ENCODE measurements at regions not wholly inside any gene's neighbourhood (a gene's known extent, or its start where the extent isn't known, plus 50 kb on each side); places are given as distances from the start of the nearest gene placed in this dataset.
A peak's percentile ranks its signal among the peaks of the same experiment; 100 is the strongest.

GRCh38 chr15:38748710-38749109 lies 184.1 kb upstream of the RASGRP1 start:
- ChIA-PET CTCF (no interaction called here), POLR2A (no interaction called here)
- Histone ChIP-seq H3K27ac (ENCODE audit: insufficient read depth in 1 of 2, low read depth in 1 of 2, low read length in 2 of 2, poor library complexity in 1 of 2, severe bottlenecking in 2 of 2) (no peak overlapping the region), H3K4me1 (ENCODE audit: control extremely low read depth in 1 of 4, control insufficient read depth in 4 of 4, insufficient read depth in 4 of 4, low read length in 3 of 4) (no peaks in the 10 kb centered on the region), H3K9me3 (ENCODE audit: control extremely low read depth in 1 of 5, control insufficient read depth in 4 of 5, insufficient read depth in 2 of 5, low read depth in 1 of 5, low read length in 4 of 5) (no peaks in the 10 kb centered on the region), H3K4me3 (ENCODE audit: control insufficient read depth in 1 of 7, extremely low read depth in 1 of 7, insufficient read depth in 4 of 7, low read depth in 2 of 7, low read length in 6 of 7) (no peak overlapping the region), H3K36me3 (ENCODE audit: control insufficient read depth in 4 of 4, insufficient read depth in 4 of 4, low read length in 3 of 4) (no peaks in the 10 kb centered on the region), H3K27me3 (replicated peaks in 2 of 5; ENCODE audit: control insufficient read depth in 4 of 5, insufficient read depth in 5 of 5, low read length in 4 of 5) (no peaks in the 10 kb centered on the region)
- whole genome bisulfite sequencing (ENCODE audit: insufficient coverage) = 100% methylated on average over 2 of the region's 2 CpGs
- no peak for DNase-seq

- Histone ChIP-seq H3K36me3 (ENCODE audit: control insufficient read depth in 4 of 4, insufficient read depth in 4 of 4, low read length in 3 of 4) (no peaks in the 10 kb centered on the region), H3K4me1 (ENCODE audit: control extremely low read depth in 1 of 4, control insufficient read depth in 4 of 4, insufficient read depth in 4 of 4, low read length in 3 of 4) (peaks cover 0 to 11% (median 4%) of the 10 kb centered on the region in 4 experiments), H3K4me3 (ENCODE audit: control insufficient read depth in 1 of 7, extremely low read depth in 1 of 7, insufficient read depth in 4 of 7, low read depth in 2 of 7, low read length in 6 of 7) (no peak overlapping the region), H3K27me3 (replicated peaks in 2 of 5; ENCODE audit: control insufficient read depth in 4 of 5, insufficient read depth in 5 of 5, low read length in 4 of 5) (peaks cover 0 to 2% (median 0%) of the 10 kb centered on the region in 5 experiments), H3K27ac (ENCODE audit: insufficient read depth in 1 of 2, low read depth in 1 of 2, low read length in 2 of 2, poor library complexity in 1 of 2, severe bottlenecking in 2 of 2) (no peak overlapping the region), H3K9me3 (ENCODE audit: control extremely low read depth in 1 of 5, control insufficient read depth in 4 of 5, insufficient read depth in 2 of 5, low read depth in 1 of 5, low read length in 4 of 5) (no peaks in the 10 kb centered on the region)
- ChIA-PET POLR2A (no interaction called here), CTCF (no interaction called here)
- 90% methylated on average over 2 of the region's 5 CpGs for WGBS (ENCODE audit: insufficient coverage)
- no peak for DNase-seq
Measured at GRCh38 chr15:38750786-38751185, 186.2 kb upstream of the RASGRP1 start.

DNA sequence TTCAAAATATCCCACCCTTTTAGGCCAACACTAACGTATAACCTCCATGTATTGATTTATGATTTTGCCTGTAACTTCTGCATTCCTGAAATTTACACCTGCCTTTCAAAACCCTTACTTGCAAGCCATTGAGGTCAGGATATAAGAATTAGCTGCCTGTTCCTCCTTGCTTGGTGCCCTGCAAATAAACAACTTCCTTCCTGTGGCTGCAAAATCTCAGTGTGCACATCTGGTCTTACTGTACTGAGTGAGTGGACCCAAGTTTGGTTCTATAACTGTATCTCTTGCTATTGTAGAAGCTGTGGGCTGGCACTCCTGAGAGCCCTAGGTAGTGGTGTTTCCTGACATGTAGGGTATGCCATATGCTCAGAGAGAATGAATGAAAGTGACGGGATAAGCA lies 191.1 kb upstream of the RASGRP1 start:
- Histone ChIP-seq H3K4me3 (ENCODE audit: control insufficient read depth in 1 of 7, extremely low read depth in 1 of 7, insufficient read depth in 4 of 7, low read depth in 2 of 7, low read length in 6 of 7) (no peak overlapping the region), H3K36me3 (ENCODE audit: control insufficient read depth in 4 of 4, insufficient read depth in 4 of 4, low read length in 3 of 4) (no peaks in the 10 kb centered on the region), H3K27ac (ENCODE audit: insufficient read depth in 1 of 2, low read depth in 1 of 2, low read length in 2 of 2, poor library complexity in 1 of 2, severe bottlenecking in 2 of 2) (no peak overlapping the region), H3K4me1 (ENCODE audit: control extremely low read depth in 1 of 4, control insufficient read depth in 4 of 4, insufficient read depth in 4 of 4, low read length in 3 of 4) (peaks cover 0 to 14% (median 4%) of the 10 kb centered on the region in 4 experiments), H3K9me3 (ENCODE audit: control extremely low read depth in 1 of 5, control insufficient read depth in 4 of 5, insufficient read depth in 2 of 5, low read depth in 1 of 5, low read length in 4 of 5) (no peaks in the 10 kb centered on the region), H3K27me3 (replicated peaks in 2 of 5; ENCODE audit: control insufficient read depth in 4 of 5, insufficient read depth in 5 of 5, low read length in 4 of 5) (peaks cover 0 to 7% (median 0%) of the 10 kb centered on the region in 5 experiments)
- CTCF ChIA-PET = no interaction called here
- POLR2A ChIA-PET = no interaction called here
- WGBS (ENCODE audit: insufficient coverage) = 35% methylated on average over 2 of the region's 2 CpGs
- peak; percentile 2 to 51 (median 6) for DNase-seq

- no peak for DNase-seq
- no peaks in the 10 kb centered on the region for H3K36me3 ChIP-seq (ENCODE audit: control insufficient read depth in 4 of 4, insufficient read depth in 4 of 4, low read length in 3 of 4)
- WGBS (ENCODE audit: insufficient coverage) = 100% methylated on average over 1 of the region's 5 CpGs
- H3K4me1 ChIP-seq (ENCODE audit: control extremely low read depth in 1 of 4, control insufficient read depth in 4 of 4, insufficient read depth in 4 of 4, low read length in 3 of 4) = peaks cover 0 to 14% (median 4%) of the 10 kb centered on the region in 4 experiments
- H3K9me3 ChIP-seq (ENCODE audit: control extremely low read depth in 1 of 5, control insufficient read depth in 4 of 5, insufficient read depth in 2 of 5, low read depth in 1 of 5, low read length in 4 of 5) = no peaks in the 10 kb centered on the region
- ChIA-PET CTCF (interaction anchor here (0.8 kb wide), 1 partner anchor 13 kb away, joined by 3 read pairs; no protein-coding TSS in a partner anchor), POLR2A (no interaction called here)
- no peak overlapping the region for H3K4me3 ChIP-seq (ENCODE audit: control insufficient read depth in 1 of 7, extremely low read depth in 1 of 7, insufficient read depth in 4 of 7, low read depth in 2 of 7, low read length in 6 of 7)
- H3K27me3 ChIP-seq (replicated peaks in 2 of 5; ENCODE audit: control insufficient read depth in 4 of 5, insufficient read depth in 5 of 5, low read length in 4 of 5) = peaks cover 0 to 7% (median 0%) of the 10 kb centered on the region in 5 experiments
- no peak overlapping the region for H3K27ac ChIP-seq (ENCODE audit: insufficient read depth in 1 of 2, low read depth in 1 of 2, low read length in 2 of 2, poor library complexity in 1 of 2, severe bottlenecking in 2 of 2)
Measured at GRCh38 chr15:38756441-38756840, 191.8 kb upstream of the RASGRP1 start.

GRCh38 chr15:38758043-38758442 lies 193.4 kb upstream of the RASGRP1 start:
- POLR2A ChIA-PET = no interaction called here
- Histone ChIP-seq H3K27me3 (replicated peaks in 2 of 5; ENCODE audit: control insufficient read depth in 4 of 5, insufficient read depth in 5 of 5, low read length in 4 of 5) (peaks cover 0 to 7% (median 0%) of the 10 kb centered on the region in 5 experiments), H3K27ac (ENCODE audit: insufficient read depth in 1 of 2, low read depth in 1 of 2, low read length in 2 of 2, poor library complexity in 1 of 2, severe bottlenecking in 2 of 2) (no peak overlapping the region), H3K36me3 (ENCODE audit: control insufficient read depth in 4 of 4, insufficient read depth in 4 of 4, low read length in 3 of 4) (no peaks in the 10 kb centered on the region), H3K9me3 (ENCODE audit: control extremely low read depth in 1 of 5, control insufficient read depth in 4 of 5, insufficient read depth in 2 of 5, low read depth in 1 of 5, low read length in 4 of 5) (no peaks in the 10 kb centered on the region), H3K4me1 (ENCODE audit: control extremely low read depth in 1 of 4, control insufficient read depth in 4 of 4, insufficient read depth in 4 of 4, low read length in 3 of 4) (peaks cover 0 to 14% (median 4%) of the 10 kb centered on the region in 4 experiments), H3K4me3 (ENCODE audit: control insufficient read depth in 1 of 7, extremely low read depth in 1 of 7, insufficient read depth in 4 of 7, low read depth in 2 of 7, low read length in 6 of 7) (no peak overlapping the region)
- no peak for DNase-seq
- CTCF ChIA-PET = no interaction called here
- 100% methylated on average over 1 of the region's 1 CpG for WGBS (ENCODE audit: insufficient coverage)

DNA sequence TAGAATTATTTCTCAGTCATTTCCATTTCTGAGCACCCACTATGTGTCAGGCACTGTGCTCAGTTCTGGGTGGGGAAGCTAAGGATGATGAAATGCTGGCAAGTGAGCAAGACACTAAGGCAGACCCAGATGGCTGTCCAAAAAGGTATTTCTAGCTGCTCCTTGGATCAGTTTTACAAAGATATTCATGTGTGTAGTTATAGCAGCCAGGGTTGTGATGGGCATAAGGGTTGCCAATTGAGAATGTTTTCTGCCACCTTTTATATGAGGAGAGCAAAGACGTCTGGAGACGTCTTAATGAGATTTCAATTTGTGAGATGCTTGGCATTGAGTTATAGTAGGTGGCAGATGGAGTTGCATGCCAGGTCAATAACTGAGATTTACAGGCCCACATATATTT lies 197.1 kb upstream of the RASGRP1 start:
- ChIA-PET POLR2A (no interaction called here), CTCF (interaction anchor here (0.7 kb wide), 1 partner anchor 55 kb away, joined by 3 read pairs; no protein-coding TSS in a partner anchor)
- WGBS (ENCODE audit: insufficient coverage) = no CpG with 5 or more reads among the region's 2 CpGs
- DNase-seq = no peak
- H3K4me3 ChIP-seq (ENCODE audit: control insufficient read depth in 1 of 7, extremely low read depth in 1 of 7, insufficient read depth in 4 of 7, low read depth in 2 of 7, low read length in 6 of 7) = no peak overlapping the region
- H3K27ac ChIP-seq (ENCODE audit: insufficient read depth in 1 of 2, low read depth in 1 of 2, low read length in 2 of 2, poor library complexity in 1 of 2, severe bottlenecking in 2 of 2) = no peak overlapping the region
- H3K4me1 ChIP-seq (ENCODE audit: control extremely low read depth in 1 of 4, control insufficient read depth in 4 of 4, insufficient read depth in 4 of 4, low read length in 3 of 4) = no peaks in the 10 kb centered on the region
- no peaks in the 10 kb centered on the region for H3K36me3 ChIP-seq (ENCODE audit: control insufficient read depth in 4 of 4, insufficient read depth in 4 of 4, low read length in 3 of 4)
- H3K27me3 ChIP-seq (replicated peaks in 2 of 5; ENCODE audit: control insufficient read depth in 4 of 5, insufficient read depth in 5 of 5, low read length in 4 of 5) = peaks cover 0 to 5% (median 0%) of the 10 kb centered on the region in 5 experiments
- no peaks in the 10 kb centered on the region for H3K9me3 ChIP-seq (ENCODE audit: control extremely low read depth in 1 of 5, control insufficient read depth in 4 of 5, insufficient read depth in 2 of 5, low read depth in 1 of 5, low read length in 4 of 5)

GRCh38 chr15:38768970-38769369 lies 204.4 kb upstream of the RASGRP1 start:
- Histone ChIP-seq H3K9me3 (ENCODE audit: control extremely low read depth in 1 of 5, control insufficient read depth in 4 of 5, insufficient read depth in 2 of 5, low read depth in 1 of 5, low read length in 4 of 5) (no peaks in the 10 kb centered on the region), H3K4me1 (ENCODE audit: control extremely low read depth in 1 of 4, control insufficient read depth in 4 of 4, insufficient read depth in 4 of 4, low read length in 3 of 4) (no peaks in the 10 kb centered on the region), H3K4me3 (ENCODE audit: control insufficient read depth in 1 of 7, extremely low read depth in 1 of 7, insufficient read depth in 4 of 7, low read depth in 2 of 7, low read length in 6 of 7) (no peak overlapping the region), H3K27me3 (replicated peaks in 2 of 5; ENCODE audit: control insufficient read depth in 4 of 5, insufficient read depth in 5 of 5, low read length in 4 of 5) (no peaks in the 10 kb centered on the region), H3K36me3 (ENCODE audit: control insufficient read depth in 4 of 4, insufficient read depth in 4 of 4, low read length in 3 of 4) (no peaks in the 10 kb centered on the region), H3K27ac (ENCODE audit: insufficient read depth in 1 of 2, low read depth in 1 of 2, low read length in 2 of 2, poor library complexity in 1 of 2, severe bottlenecking in 2 of 2) (no peak overlapping the region)
- 82% methylated on average over 6 of the region's 6 CpGs for WGBS (ENCODE audit: insufficient coverage)
- DNase-seq = no peak
- ChIA-PET CTCF (interaction anchor here (1.0 kb wide), 1 partner anchor 12 kb away, joined by 3 read pairs; no protein-coding TSS in a partner anchor), POLR2A (no interaction called here)
